ENCODE measurements at regions not wholly inside any gene's neighbourhood (a gene's known extent, or its start where the extent isn't known, plus 50 kb on each side); places are given as distances from the start of the nearest gene placed in this dataset.
A peak's percentile ranks its signal among the peaks of the same experiment; 100 is the strongest.

GRCh38 chrX:40513012-40513411 is 67.8 kb upstream of the ATP6AP2 start:
- Histone ChIP-seq H3K4me1 (replicated peaks in 1 of 2) (no peaks in the 10 kb centered on the region), H3K27ac (peak overlapping the region in 4 of 5 donors; percentile 32 to 80 (median 48)), H3K27me3 (peaks cover 17% of the 10 kb centered on the region), H3K9me3 (replicated peaks in 1 of 3) (no peaks in the 10 kb centered on the region), H3K36me3 (replicated peaks in 1 of 2) (no peaks in the 10 kb centered on the region), H3K4me3 (no peak overlapping the region)
- DNase-seq: peak; percentile 69 to 89 (median 83)
- intact Hi-C loops (cut with DNase I): no loop called here
- TF ChIP-seq CTCF (IDR thresholded peaks at IDR 0.05): no peak
- peak in 1 of 2 donors; percentile 18 for TF ChIP-seq POLR2A (IDR thresholded peaks at IDR 0.05)
- WGBS, 4 donors: 33 to 88% (median 54%) methylated on average over 2 to 5 of the region's 5 CpGs

- intact Hi-C loops (cut with DNase I): no loop called here
- peaks cover 20% of the 10 kb centered on the region for H3K27me3 ChIP-seq
- WGBS, 4 donors: 91 to 99% (median 92%) methylated on average over 2 to 7 of the region's 7 CpGs
- H3K27ac ChIP-seq: no peak overlapping the region
- no peak for DNase-seq
- no peak overlapping the region for H3K4me3 ChIP-seq
- TF ChIP-seq CTCF (IDR thresholded peaks at IDR 0.05): no peak
- TF ChIP-seq POLR2A (IDR thresholded peaks at IDR 0.05): no peak
- no peaks in the 10 kb centered on the region for H3K36me3 ChIP-seq (replicated peaks in 1 of 2)
- H3K9me3 ChIP-seq (replicated peaks in 1 of 3): no peaks in the 10 kb centered on the region
- H3K4me1 ChIP-seq (replicated peaks in 1 of 2): no peaks in the 10 kb centered on the region
Observed at GRCh38 chrX:40511258-40511657, 69.5 kb upstream of the ATP6AP2 start.

GRCh38 chrX:40508560-40508959 is 72.2 kb upstream of the ATP6AP2 start:
- no peaks in the 10 kb centered on the region for H3K4me1 ChIP-seq (replicated peaks in 1 of 2)
- no peaks in the 10 kb centered on the region for H3K9me3 ChIP-seq (replicated peaks in 1 of 3)
- intact Hi-C loops (cut with DNase I): no loop called here
- TF ChIP-seq POLR2A (IDR thresholded peaks at IDR 0.05): no peak
- no peak for TF ChIP-seq CTCF (IDR thresholded peaks at IDR 0.05)
- DNase-seq: no peak
- no peaks in the 10 kb centered on the region for H3K36me3 ChIP-seq (replicated peaks in 1 of 2)
- peaks cover 20% of the 10 kb centered on the region for H3K27me3 ChIP-seq
- 71 to 86% (median 73%) methylated on average over 6 to 8 of the region's 8 CpGs for WGBS, 4 donors
- H3K27ac ChIP-seq: no peak overlapping the region
- no peak overlapping the region for H3K4me3 ChIP-seq

GRCh38 chrX:40506201-40506985 is 74.4 kb upstream of the ATP6AP2 start:
- Histone ChIP-seq H3K27ac (no peak overlapping the region), H3K4me1 (replicated peaks in 1 of 2) (no peaks in the 10 kb centered on the region), H3K27me3 (peaks cover 15% of the 10 kb centered on the region), H3K4me3 (no peak overlapping the region), H3K36me3 (replicated peaks in 1 of 2) (no peaks in the 10 kb centered on the region), H3K9me3 (replicated peaks in 1 of 3) (no peaks in the 10 kb centered on the region)
- 83 to 96% (median 91%) methylated on average over 3 to 7 of the region's 7 CpGs for WGBS, 4 donors
- intact Hi-C loops (cut with DNase I): no loop called here
- TF ChIP-seq CTCF (IDR thresholded peaks at IDR 0.05) (no peak), POLR2A (IDR thresholded peaks at IDR 0.05) (no peak)
- no peak for DNase-seq

Data from adrenal gland (tissue), 9 donors.